ENCODE measurements at regions not wholly inside any gene's neighbourhood (a gene's known extent, or its start where the extent isn't known, plus 50 kb on each side); places are given as distances from the start of the nearest gene placed in this dataset.

DNA sequence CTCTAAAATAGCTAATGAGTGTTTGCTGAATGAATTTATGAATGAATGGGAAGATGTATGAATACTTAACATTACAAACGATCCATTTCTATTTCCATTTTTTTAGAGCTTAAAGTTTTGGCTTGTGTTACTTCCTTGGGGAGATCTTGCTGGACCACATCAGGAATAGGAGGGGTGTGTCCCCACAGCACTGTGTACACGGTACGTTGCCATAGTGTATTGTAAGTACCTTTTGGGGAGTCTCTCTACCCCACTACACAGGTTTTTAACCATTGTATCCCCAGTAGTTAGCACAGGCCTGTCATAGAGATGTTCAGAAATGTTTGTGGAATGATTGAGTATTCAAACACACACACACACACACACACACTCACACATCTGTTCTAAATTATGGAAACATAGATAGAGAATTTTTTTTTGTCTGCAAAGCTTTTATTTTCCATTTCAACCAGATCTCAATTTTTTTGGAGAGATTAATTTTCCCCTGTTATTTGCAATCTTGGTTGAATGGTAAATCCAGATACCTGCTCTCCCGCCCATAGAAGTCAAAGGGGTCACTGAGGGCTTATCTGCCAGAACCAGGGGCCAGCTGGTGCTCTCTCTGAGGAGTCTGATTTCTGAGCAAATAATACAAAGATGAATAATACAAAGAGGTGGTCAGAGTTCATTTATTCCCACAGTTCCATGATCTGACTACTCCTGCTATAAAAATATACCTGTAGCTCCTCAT is 471.0 kb downstream of the INSC start:
- intact Hi-C loops (cut with DNase I; ENCODE audit: low total_unique reads) = no loop called here
- Histone ChIP-seq H3K27ac (no peak overlapping the region), H3K4me1 (no peaks in the 10 kb centered on the region), H3K36me3 (ENCODE audit: low read depth, missing control alignments) (no peaks in the 10 kb centered on the region), H3K9me3 (no peaks in the 10 kb centered on the region), H3K27me3 (no peaks in the 10 kb centered on the region), H3K4me3 (no peak overlapping the region)
- TF ChIP-seq, protein P1, sequence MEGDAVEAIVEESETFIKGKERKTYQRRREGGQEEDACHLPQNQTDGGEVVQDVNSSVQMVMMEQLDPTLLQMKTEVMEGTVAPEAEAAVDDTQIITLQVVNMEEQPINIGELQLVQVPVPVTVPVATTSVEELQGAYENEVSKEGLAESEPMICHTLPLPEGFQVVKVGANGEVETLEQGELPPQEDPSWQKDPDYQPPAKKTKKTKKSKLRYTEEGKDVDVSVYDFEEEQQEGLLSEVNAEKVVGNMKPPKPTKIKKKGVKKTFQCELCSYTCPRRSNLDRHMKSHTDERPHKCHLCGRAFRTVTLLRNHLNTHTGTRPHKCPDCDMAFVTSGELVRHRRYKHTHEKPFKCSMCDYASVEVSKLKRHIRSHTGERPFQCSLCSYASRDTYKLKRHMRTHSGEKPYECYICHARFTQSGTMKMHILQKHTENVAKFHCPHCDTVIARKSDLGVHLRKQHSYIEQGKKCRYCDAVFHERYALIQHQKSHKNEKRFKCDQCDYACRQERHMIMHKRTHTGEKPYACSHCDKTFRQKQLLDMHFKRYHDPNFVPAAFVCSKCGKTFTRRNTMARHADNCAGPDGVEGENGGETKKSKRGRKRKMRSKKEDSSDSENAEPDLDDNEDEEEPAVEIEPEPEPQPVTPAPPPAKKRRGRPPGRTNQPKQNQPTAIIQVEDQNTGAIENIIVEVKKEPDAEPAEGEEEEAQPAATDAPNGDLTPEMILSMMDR (IDR thresholded peaks at IDR 0.05) = no peak
- no peak for TF ChIP-seq POLR2A (IDR thresholded peaks at IDR 0.05)
- DNase-seq = no peak
- WGBS, 2 donors = 67 to 79% methylated on average over 4 of the region's 4 CpGs

DNA sequence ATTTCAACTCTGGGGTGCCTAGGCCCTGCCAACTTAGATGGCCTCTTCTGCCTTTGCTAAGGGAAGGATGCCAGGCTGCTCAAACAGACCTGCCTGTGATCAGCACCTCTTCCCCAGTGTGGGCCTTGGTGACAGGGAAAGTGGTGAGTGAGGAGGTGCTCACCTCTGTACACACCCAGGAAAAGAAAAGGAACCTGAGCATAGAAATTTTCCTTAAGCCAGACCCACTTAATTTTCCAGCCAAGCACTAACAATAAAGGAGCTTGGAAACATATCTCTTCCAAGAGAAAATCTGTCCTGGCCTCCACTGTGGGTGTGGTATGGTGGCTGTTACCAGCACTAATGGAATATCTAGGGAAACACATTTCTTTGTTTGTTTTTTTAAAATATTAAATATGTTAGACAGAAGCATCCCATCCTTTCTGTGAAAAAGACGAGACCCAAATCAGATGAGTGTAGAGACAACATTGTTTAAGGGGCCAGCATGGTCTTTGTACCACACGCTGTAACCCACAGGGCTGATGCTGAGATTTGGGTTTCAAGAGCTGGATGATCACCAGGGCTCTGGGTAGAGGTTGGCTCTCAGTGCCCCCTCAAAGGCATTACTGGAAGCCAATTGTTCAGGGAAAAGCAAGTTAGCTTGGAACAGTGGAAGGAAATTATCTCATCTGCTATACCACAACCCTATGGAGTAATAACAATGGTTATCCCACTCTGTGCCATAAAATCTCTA is 472.2 kb downstream of the INSC start:
- Histone ChIP-seq H3K36me3 (ENCODE audit: low read depth, missing control alignments) (no peaks in the 10 kb centered on the region), H3K4me3 (no peak overlapping the region), H3K9me3 (no peaks in the 10 kb centered on the region), H3K27me3 (no peaks in the 10 kb centered on the region), H3K27ac (no peak overlapping the region), H3K4me1 (no peaks in the 10 kb centered on the region)
- no peak for TF ChIP-seq POLR2A (IDR thresholded peaks at IDR 0.05)
- TF ChIP-seq, protein P1 (IDR thresholded peaks at IDR 0.05) = no peak
- intact Hi-C loops (cut with DNase I; ENCODE audit: low total_unique reads) = no loop called here
- no peak for DNase-seq
- WGBS, 2 donors = 85 to 92% methylated on average over 2 of the region's 2 CpGs

- H3K9me3 ChIP-seq = no peaks in the 10 kb centered on the region
- no peak overlapping the region for H3K4me3 ChIP-seq
- H3K27ac ChIP-seq = no peak overlapping the region
- H3K4me1 ChIP-seq = no peaks in the 10 kb centered on the region
- no peaks in the 10 kb centered on the region for H3K36me3 ChIP-seq (ENCODE audit: low read depth, missing control alignments)
- no peaks in the 10 kb centered on the region for H3K27me3 ChIP-seq
- no peak for DNase-seq
- 91 to 94% methylated on average over 8 of the region's 8 CpGs for WGBS, 2 donors
- TF ChIP-seq, protein P1 (IDR thresholded peaks at IDR 0.05) = no peak
- intact Hi-C loops (cut with DNase I; ENCODE audit: low total_unique reads) = no loop called here
Observed at GRCh38 chr11:15589070-15589626, 474.4 kb downstream of the INSC start.

GRCh38 chr11:15590132-15590531 is 475.4 kb downstream of the INSC start:
- intact Hi-C loops (cut with DNase I; ENCODE audit: low total_unique reads) = no loop called here
- no peak for TF ChIP-seq POLR2A (IDR thresholded peaks at IDR 0.05)
- TF ChIP-seq, protein P1 (IDR thresholded peaks at IDR 0.05) = no peak
- Histone ChIP-seq H3K36me3 (ENCODE audit: low read depth, missing control alignments) (no peaks in the 10 kb centered on the region), H3K4me3 (no peak overlapping the region), H3K27ac (no peak overlapping the region), H3K4me1 (no peaks in the 10 kb centered on the region), H3K27me3 (no peaks in the 10 kb centered on the region), H3K9me3 (no peaks in the 10 kb centered on the region)
- 42 to 56% methylated on average over 1 of the region's 1 CpG for WGBS, 2 donors
- no peak for DNase-seq
